Neuronal stem cell (in vitro differentiated cells): ENCODE measurements at regions not wholly inside any gene's neighbourhood (a gene's known extent, or its start where the extent isn't known, plus 50 kb on each side); places are given as distances from the start of the nearest gene placed in this dataset.

Experiments
- DNase-seq: peaks from one replicate; pipeline ENCODE4 v3.0.0-alpha.2; 2013; ENCODE audit warnings: low spot score
- H2AFZ ChIP-seq: one replicate; pipeline ENCODE4 v1.6.1; 2013; ENCODE audit warnings: mild to moderate bottlenecking, low read length, inconsistent platforms
- H2AK5ac ChIP-seq: 2 replicates; pipeline ENCODE4 v1.6.1; 2013; ENCODE audit warnings: low read depth, mild to moderate bottlenecking, inconsistent platforms, low read length, moderate library complexity, mixed read lengths
- H2BK120ac ChIP-seq: 2 replicates; pipeline ENCODE4 v1.6.1; 2013; ENCODE audit warnings: low read depth, mild to moderate bottlenecking, inconsistent platforms, low read length, moderate library complexity, mixed read lengths
- H2BK12ac ChIP-seq: one replicate; pipeline ENCODE4 v1.6.1; 2013; ENCODE audit warnings: low read length, inconsistent platforms
- H2BK15ac ChIP-seq: 2 replicates; pipeline ENCODE4 v1.6.1; 2013; ENCODE audit warnings: mild to moderate bottlenecking, low read length, inconsistent platforms, mixed read lengths
- H2BK5ac ChIP-seq: one replicate; pipeline ENCODE4 v1.6.1; 2013; ENCODE audit warnings: inconsistent platforms, mild to moderate bottlenecking, low read length, moderate library complexity
- H3K14ac ChIP-seq: one replicate; pipeline ENCODE4 v1.6.1; 2013; ENCODE audit warnings: low read length, inconsistent platforms
- H3K18ac ChIP-seq: 2 replicates; pipeline ENCODE4 v1.6.1; 2013; ENCODE audit warnings: low read length, inconsistent platforms
- H3K23ac ChIP-seq: 2 replicates; pipeline ENCODE4 v1.6.1; 2013; ENCODE audit warnings: low read depth, mild to moderate bottlenecking, mixed read lengths, low read length, inconsistent platforms; ENCODE audit not compliant: poor library complexity
- H3K27ac ChIP-seq: replicated peaks from 3 replicates; pipeline ENCODE4 v1.5.1; 2013; ENCODE audit warnings: low read length, inconsistent platforms
- H3K27me3 ChIP-seq, 3 experiments: 2 replicates each; pipeline ENCODE4 v1.6.1; 2013; ENCODE audit warnings: low read length in 3 of 3, mild to moderate bottlenecking in 2 of 3, inconsistent platforms in 1 of 3, low read depth in 1 of 3, mixed read lengths in 1 of 3, moderate library complexity in 1 of 3; ENCODE audit not compliant: control insufficient read depth in 3 of 3, insufficient read depth in 3 of 3
- H3K36me3 ChIP-seq, 2 donors: replicated peaks in 1 of 2; 2 replicates each; pipeline ENCODE4 v1.6.1; 2013; ENCODE audit warnings: low read length in 2 of 2; ENCODE audit not compliant: control insufficient read depth in 2 of 2, insufficient read depth in 2 of 2
- H3K4ac ChIP-seq: 2 replicates; pipeline ENCODE4 v1.6.1; 2013; ENCODE audit warnings: inconsistent platforms, mild to moderate bottlenecking, low read length, moderate library complexity
- H3K4me1 ChIP-seq, 2 donors: 1 replicate in 1 of 2; 2 replicates in 1 of 2; pipeline ENCODE4 v1.6.1; 2013; ENCODE audit warnings: low read length in 2 of 2, low read depth in 1 of 2; ENCODE audit not compliant: control insufficient read depth in 2 of 2, insufficient read depth in 1 of 2
- H3K4me2 ChIP-seq: one replicate; pipeline ENCODE4 v1.6.1; 2013; ENCODE audit warnings: mild to moderate bottlenecking, low read length, inconsistent platforms; ENCODE audit not compliant: insufficient read depth, poor library complexity, severe bottlenecking
- H3K4me3 ChIP-seq, 2 donors: 2 replicates each; pipeline ENCODE4 v1.5.1; 2013; ENCODE audit warnings: low read length in 2 of 2, mild to moderate bottlenecking in 2 of 2, inconsistent platforms in 1 of 2, moderate library complexity in 1 of 2
- H3K79me1 ChIP-seq: one replicate; pipeline ENCODE4 v1.6.1; 2013; ENCODE audit warnings: low read depth, mild to moderate bottlenecking, inconsistent platforms, low read length, moderate library complexity
- H3K9ac ChIP-seq: one replicate; pipeline ENCODE4 v1.6.1; 2013; ENCODE audit warnings: mild to moderate bottlenecking, low read depth, low read length, inconsistent platforms; ENCODE audit not compliant: poor library complexity
- H3K9me3 ChIP-seq, 2 donors: replicated peaks in 1 of 2; 2 replicates each; pipeline versions ENCODE3 to v1.6.1; 2013; ENCODE audit warnings: low read length in 2 of 2, mild to moderate bottlenecking in 2 of 2, inconsistent platforms in 1 of 2, low read depth in 1 of 2, mixed read lengths in 1 of 2, moderate library complexity in 1 of 2; ENCODE audit not compliant: control insufficient read depth in 2 of 2, insufficient read depth in 1 of 2
- H4K8ac ChIP-seq: one replicate; pipeline ENCODE4 v1.6.1; 2013; ENCODE audit warnings: low read depth, mild to moderate bottlenecking, inconsistent platforms, low read length, moderate library complexity
- H4K91ac ChIP-seq: one replicate; pipeline ENCODE4 v1.6.1; 2013; ENCODE audit warnings: low read length, low read depth, mild to moderate bottlenecking, inconsistent platforms; ENCODE audit not compliant: poor library complexity
- WGBS, 2 donors: extraction: QIAGEN DNeasy Blood & Tissue Kit; methylation state at CpG; one replicate each; pipeline ENCODE4 v1.1.7; 2013; ENCODE audit warnings: missing lambda C conversion rate in 2 of 2, mixed read lengths in 1 of 2; ENCODE audit not compliant: insufficient read length in 2 of 2, insufficient replicate concordance in 1 of 2; ENCODE audit errors: extremely low coverage in 2 of 2; 5-methylcytosine and 5-hydroxymethylcytosine counted together

DNA sequence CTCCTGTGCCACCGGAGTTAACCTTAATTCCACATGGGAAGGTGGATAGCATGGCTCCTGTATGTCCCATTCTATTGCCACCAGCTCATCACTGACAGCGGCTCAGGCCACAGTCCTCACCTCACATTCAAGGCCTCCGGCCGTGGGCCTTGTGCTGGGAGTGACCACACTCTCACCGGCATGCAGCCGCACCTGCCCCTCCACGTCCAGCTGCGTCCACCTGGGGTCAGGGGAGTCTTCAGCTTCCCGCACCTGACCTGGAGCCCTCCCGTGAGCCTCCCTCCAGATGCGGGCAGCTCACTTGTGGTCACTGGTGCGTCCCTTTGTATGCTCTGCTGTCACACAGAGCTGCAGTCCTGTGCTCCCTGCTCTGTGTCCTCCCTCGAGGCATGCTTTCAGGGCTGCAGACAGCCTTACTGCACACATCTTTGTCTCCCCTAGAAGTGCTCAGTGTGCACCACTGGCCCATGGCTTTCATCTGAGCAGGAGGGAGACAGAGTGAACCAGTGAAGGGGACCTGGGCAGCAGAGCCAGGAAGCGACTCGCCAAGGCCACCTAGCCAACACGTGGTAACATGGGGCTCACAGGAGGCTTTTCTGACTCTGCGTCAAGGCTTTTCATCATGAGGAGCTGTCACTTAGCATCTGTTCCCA is 210.1 kb downstream of the ERCC6L2 start:
- Histone ChIP-seq H4K91ac (no peak overlapping the region), H4K8ac (no peak overlapping the region), H3K36me3 (no peaks in the 10 kb centered on the region), H2BK5ac (peak overlapping the region; percentile 54), H2AFZ (peak overlapping the region; percentile 52), H3K14ac (peak overlapping the region; percentile 42), H3K4ac (no peak overlapping the region), H3K9ac (no peak overlapping the region), H3K79me1 (no peaks in the 10 kb centered on the region), H3K4me3 (peak overlapping the region in 1 of 2 donors; percentile 23), H3K27me3 (peaks cover 0 to 22% (median 0%) of the 10 kb centered on the region in 3 experiments), H3K4me2 (no peak overlapping the region), H3K27ac (no peak overlapping the region), H2BK15ac (peak overlapping the region; percentile 16), H2BK120ac (no peak overlapping the region), H3K23ac (no peak overlapping the region), H3K4me1 (peaks cover 10 to 11% of the 10 kb centered on the region in 2 donors), H2BK12ac (peak overlapping the region; percentile 59), H3K9me3 (peaks cover 0 to 2% of the 10 kb centered on the region in 2 donors), H2AK5ac (no peak overlapping the region), H3K18ac (peak overlapping the region; percentile 63)
- no CpG with 5 or more reads among the region's 17 CpGs for WGBS, 2 donors
- DNase-seq = no peak

- no peak overlapping the region for H2AFZ ChIP-seq
- peaks cover 0 to 22% (median 0%) of the 10 kb centered on the region in 3 experiments for H3K27me3 ChIP-seq
- peaks cover 0 to 2% of the 10 kb centered on the region in 2 donors for H3K9me3 ChIP-seq
- no peak overlapping the region for H3K4ac ChIP-seq
- no peak overlapping the region for H2BK120ac ChIP-seq
- H3K4me2 ChIP-seq = no peak overlapping the region
- no peak overlapping the region for H2BK12ac ChIP-seq
- H3K27ac ChIP-seq = no peak overlapping the region
- no peak overlapping the region for H3K4me3 ChIP-seq
- peaks cover 10 to 11% of the 10 kb centered on the region in 2 donors for H3K4me1 ChIP-seq
- no peak overlapping the region for H3K23ac ChIP-seq
- no peak overlapping the region for H2BK5ac ChIP-seq
- DNase-seq = no peak
- no peaks in the 10 kb centered on the region for H3K36me3 ChIP-seq
- H4K8ac ChIP-seq = no peak overlapping the region
- H2BK15ac ChIP-seq = no peak overlapping the region
- WGBS, 2 donors = no CpG with 5 or more reads among the region's 4 CpGs
- H3K14ac ChIP-seq = no peak overlapping the region
- H3K79me1 ChIP-seq = no peaks in the 10 kb centered on the region
- no peak overlapping the region for H3K18ac ChIP-seq
- no peak overlapping the region for H3K9ac ChIP-seq
- no peak overlapping the region for H4K91ac ChIP-seq
- H2AK5ac ChIP-seq = no peak overlapping the region
Observed at GRCh38 chr9:96084331-96084734, 208.8 kb downstream of the ERCC6L2 start.

GRCh38 chr9:96082516-96083232 is 207.2 kb downstream of the ERCC6L2 start:
- Histone ChIP-seq H2BK120ac (no peak overlapping the region), H3K4me1 (peaks cover 8 to 12% of the 10 kb centered on the region in 2 donors), H3K4ac (no peak overlapping the region), H3K27me3 (peaks cover 0 to 10% (median 0%) of the 10 kb centered on the region in 3 experiments), H3K27ac (no peak overlapping the region), H2BK12ac (no peak overlapping the region), H3K36me3 (no peaks in the 10 kb centered on the region), H3K79me1 (no peaks in the 10 kb centered on the region), H2BK5ac (peak overlapping the region; percentile 14), H3K18ac (no peak overlapping the region), H2BK15ac (no peak overlapping the region), H3K4me2 (no peak overlapping the region), H4K91ac (no peak overlapping the region), H3K23ac (no peak overlapping the region), H3K14ac (no peak overlapping the region), H2AFZ (no peak overlapping the region), H3K4me3 (peak overlapping the region in 1 of 2 donors; percentile 49), H4K8ac (no peak overlapping the region), H3K9ac (no peak overlapping the region), H3K9me3 (peaks cover 0 to 2% of the 10 kb centered on the region in 2 donors), H2AK5ac (no peak overlapping the region)
- DNase-seq = no peak
- no CpG with 5 or more reads among the region's 15 CpGs for WGBS, 2 donors

DNA sequence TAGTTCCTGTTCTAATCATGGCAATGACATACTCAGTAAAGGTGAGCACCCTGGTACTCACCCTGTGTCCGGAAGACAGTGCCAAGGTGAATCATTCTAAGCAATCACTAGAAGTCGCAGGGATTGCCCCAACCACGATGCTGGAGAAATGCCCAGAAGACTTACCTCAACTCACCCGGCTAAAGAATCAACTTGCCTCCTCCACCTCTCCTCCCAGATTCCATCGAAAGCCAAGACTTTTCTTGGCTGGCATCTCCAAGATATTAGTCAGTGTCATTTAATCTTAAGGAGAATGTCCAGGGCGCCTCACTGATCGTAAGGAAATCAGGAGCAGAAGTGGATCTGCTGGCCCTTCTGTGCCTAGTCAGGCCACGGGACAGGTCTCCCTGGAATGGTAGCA is 204.9 kb downstream of the ERCC6L2 start:
- no CpG with 5 or more reads among the region's 8 CpGs for WGBS, 2 donors
- no peak overlapping the region for H3K18ac ChIP-seq

More for the DNA sequence above, 204.9 kb downstream of the ERCC6L2 start:
- no peak for DNase-seq
- Histone ChIP-seq H2BK5ac (no peak overlapping the region), H2AK5ac (no peak overlapping the region), H2AFZ (no peak overlapping the region), H3K9ac (no peak overlapping the region), H3K27ac (no peak overlapping the region), H4K8ac (no peak overlapping the region), H3K27me3 (no peaks in the 10 kb centered on the region), H3K4me1 (peaks cover 3 to 4% of the 10 kb centered on the region in 2 donors), H2BK12ac (no peak overlapping the region), H4K91ac (no peak overlapping the region), H3K36me3 (no peaks in the 10 kb centered on the region), H3K9me3 (no peaks in the 10 kb centered on the region), H2BK15ac (no peak overlapping the region), H3K4me2 (no peak overlapping the region), H3K79me1 (no peaks in the 10 kb centered on the region), H3K4ac (no peak overlapping the region), H3K4me3 (no peak overlapping the region), H3K23ac (no peak overlapping the region), H3K14ac (no peak overlapping the region), H2BK120ac (no peak overlapping the region)
